LNCaP clone FGC (cell line): ENCODE measurements at regions not wholly inside any gene's neighbourhood (a gene's known extent, or its start where the extent isn't known, plus 50 kb on each side); places are given as distances from the start of the nearest gene placed in this dataset.
A peak's percentile ranks its signal among the peaks of the same experiment; 100 is the strongest.

ENCODE experiments used
- DNase-seq: peaks from one replicate; pipeline ENCODE4 v3.0.0-alpha.2; 2011; ENCODE audit warnings: low read depth
- H3K4me3 ChIP-seq: 2 replicates; pipeline ENCODE4 v1.5.1; 2011; ENCODE audit warnings: mild to moderate bottlenecking, low read depth, low read length, control low read depth
- TF ChIP-seq, protein P1 (sequence below): IDR thresholded peaks from 2 replicates; pipeline ENCODE4 v1.5.1; 2012; ENCODE audit warnings: mild to moderate bottlenecking; ENCODE audit not compliant: control insufficient read depth, insufficient read depth; ENCODE audit errors: extremely low read depth

GRCh38 chr4:145307120-145307519 is 126.7 kb upstream of the OTUD4 start:
- DNase-seq, result no peak
- TF ChIP-seq, protein P1, sequence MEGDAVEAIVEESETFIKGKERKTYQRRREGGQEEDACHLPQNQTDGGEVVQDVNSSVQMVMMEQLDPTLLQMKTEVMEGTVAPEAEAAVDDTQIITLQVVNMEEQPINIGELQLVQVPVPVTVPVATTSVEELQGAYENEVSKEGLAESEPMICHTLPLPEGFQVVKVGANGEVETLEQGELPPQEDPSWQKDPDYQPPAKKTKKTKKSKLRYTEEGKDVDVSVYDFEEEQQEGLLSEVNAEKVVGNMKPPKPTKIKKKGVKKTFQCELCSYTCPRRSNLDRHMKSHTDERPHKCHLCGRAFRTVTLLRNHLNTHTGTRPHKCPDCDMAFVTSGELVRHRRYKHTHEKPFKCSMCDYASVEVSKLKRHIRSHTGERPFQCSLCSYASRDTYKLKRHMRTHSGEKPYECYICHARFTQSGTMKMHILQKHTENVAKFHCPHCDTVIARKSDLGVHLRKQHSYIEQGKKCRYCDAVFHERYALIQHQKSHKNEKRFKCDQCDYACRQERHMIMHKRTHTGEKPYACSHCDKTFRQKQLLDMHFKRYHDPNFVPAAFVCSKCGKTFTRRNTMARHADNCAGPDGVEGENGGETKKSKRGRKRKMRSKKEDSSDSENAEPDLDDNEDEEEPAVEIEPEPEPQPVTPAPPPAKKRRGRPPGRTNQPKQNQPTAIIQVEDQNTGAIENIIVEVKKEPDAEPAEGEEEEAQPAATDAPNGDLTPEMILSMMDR, result no peak
- no peak overlapping the region for H3K4me3 ChIP-seq

- no peak for DNase-seq
Observed at GRCh38 chr4:145302725-145303124, 122.3 kb upstream of the OTUD4 start.

DNA sequence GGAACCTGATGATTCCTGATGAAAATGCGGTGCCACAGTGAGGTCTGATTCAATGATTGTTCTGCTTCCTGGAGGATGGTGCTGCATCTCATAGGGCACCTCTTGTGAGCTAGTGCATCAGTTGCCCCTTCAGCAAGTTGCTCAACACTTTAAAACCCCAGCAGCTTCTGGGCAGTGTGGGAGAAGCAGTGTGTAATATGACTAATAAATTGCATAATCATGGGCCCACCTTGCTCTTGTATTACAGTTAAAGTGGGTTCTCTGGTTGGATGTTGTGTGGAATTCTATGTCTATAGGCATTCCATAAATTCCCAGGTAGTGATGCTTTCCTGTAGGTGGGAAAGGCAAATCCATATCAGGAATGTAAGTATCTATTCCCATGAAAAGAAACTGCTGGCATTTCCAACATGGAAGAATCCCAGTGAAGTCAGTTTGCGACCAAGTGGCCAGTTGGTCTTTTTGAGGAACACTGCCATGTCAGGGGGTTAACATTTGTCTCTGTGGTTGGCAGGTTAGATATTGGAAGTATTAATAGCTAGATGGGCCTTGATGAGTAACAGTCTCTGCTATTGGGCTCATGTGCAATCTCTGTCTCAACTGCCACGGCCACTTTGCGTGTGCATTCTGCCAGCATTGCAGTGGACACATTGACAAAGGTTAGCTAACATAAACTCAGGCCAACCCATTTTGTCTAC is 121.1 kb upstream of the OTUD4 start:
- no peak overlapping the region for H3K4me3 ChIP-seq
- TF ChIP-seq, protein P1, result no peak
- DNase-seq, result no peak

More at GRCh38 chr4:145302725-145303124, 122.3 kb upstream of the OTUD4 start:
- H3K4me3 ChIP-seq, result no peak overlapping the region
- TF ChIP-seq, protein P1, result no peak

- TF ChIP-seq, protein P1, result no peak
- no peak for DNase-seq
- H3K4me3 ChIP-seq, result no peak overlapping the region
Observed at GRCh38 chr4:145299380-145300076, 119.1 kb upstream of the OTUD4 start.

DNA sequence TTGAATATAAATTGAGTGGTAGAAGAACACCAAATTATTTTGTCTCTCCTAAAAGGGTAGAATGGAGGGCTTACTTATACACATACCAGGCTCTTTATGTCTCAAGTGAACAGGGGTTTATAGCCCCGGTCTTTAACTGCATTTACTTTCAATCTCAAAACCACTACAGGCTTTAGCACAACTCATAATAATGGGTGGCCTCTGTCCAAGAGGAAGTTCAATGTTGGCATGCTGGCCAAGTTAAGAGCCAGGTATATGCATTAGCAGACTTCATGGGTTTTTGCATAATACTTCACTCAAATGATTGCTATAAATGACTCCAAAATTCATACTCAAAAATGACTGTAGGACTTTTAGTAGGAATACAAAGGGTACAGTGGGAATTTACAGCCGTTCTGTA is 118.5 kb upstream of the OTUD4 start:
- peak; percentile 49 for DNase-seq
- TF ChIP-seq, protein P1, result no peak
- H3K4me3 ChIP-seq, result no peak overlapping the region

DNA sequence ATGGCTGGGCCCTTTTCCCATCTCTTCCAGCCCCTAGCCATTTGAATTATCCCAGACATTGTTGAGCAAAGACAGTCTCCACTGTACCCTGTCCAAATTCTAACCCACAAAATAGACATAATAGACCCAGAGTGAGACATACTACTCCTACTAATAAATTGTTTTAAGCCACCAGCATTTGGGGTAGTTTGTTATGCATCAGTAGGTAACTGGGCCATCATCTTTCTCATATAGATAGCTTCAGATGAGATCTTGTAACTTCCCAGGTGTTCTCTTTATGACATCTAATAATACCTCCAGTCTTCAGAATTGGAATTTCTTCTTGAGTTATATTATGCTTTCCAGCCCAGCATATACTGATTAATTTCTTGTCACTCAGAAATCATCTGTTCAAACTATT is 117.2 kb upstream of the OTUD4 start:
- TF ChIP-seq, protein P1, result no peak
- no peak overlapping the region for H3K4me3 ChIP-seq
- no peak for DNase-seq
